GM19372 (cell line): ENCODE measurements at regions not wholly inside any gene's neighbourhood (a gene's known extent, or its start where the extent isn't known, plus 50 kb on each side); places are given as distances from the start of the nearest gene placed in this dataset.
A peak's percentile ranks its signal among the peaks of the same experiment; 100 is the strongest.
"Not testable (repeated sequence)": the region's sequence is repeated elsewhere in the genome, so short reads cannot be mapped to it uniquely, and the experiment has no call there.

ENCODE experiments used
- ATAC-seq: cut with Tn5 transposase; IDR thresholded peaks from one replicate; pipeline ENCODE4 v1.9.1; 2021; ENCODE audit warnings: mild to moderate bottlenecking, low read depth, moderate library complexity; ENCODE audit not compliant: unreplicated experiment

- no peak for ATAC-seq
Measured at GRCh38 chr20:1845163-1845523, 50.1 kb upstream of the SIRPA start.

GRCh38 chr20:1844325-1845162 lies 50.7 kb upstream of the SIRPA start:
- ATAC-seq = peak; percentile 94

DNA sequence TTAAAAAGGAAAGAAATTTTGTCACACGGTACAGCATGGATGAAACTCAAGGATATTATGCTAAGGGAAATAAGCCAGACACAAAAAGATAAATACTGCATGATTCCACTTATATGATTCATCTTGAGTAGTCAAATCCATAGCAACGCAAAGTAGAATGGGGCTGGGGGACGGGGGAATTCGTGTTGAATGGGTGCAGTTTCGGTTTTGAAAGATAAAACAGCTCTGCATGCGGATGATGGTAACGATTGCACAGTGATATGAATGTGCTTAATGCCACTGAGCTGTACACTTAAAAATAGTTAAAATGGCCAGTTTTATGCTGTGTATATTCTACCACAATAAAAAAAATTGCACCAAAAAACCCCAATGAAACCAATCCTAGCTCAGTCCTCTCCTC lies 52.9 kb upstream of the SIRPA start:
- ATAC-seq = no peak

- ATAC-seq = no peak
Measured at GRCh38 chr20:1841554-1842140, 53.6 kb upstream of the SIRPA start.

GRCh38 chr20:1840817-1841553 lies 54.2 kb upstream of the SIRPA start:
- no peak for ATAC-seq

DNA sequence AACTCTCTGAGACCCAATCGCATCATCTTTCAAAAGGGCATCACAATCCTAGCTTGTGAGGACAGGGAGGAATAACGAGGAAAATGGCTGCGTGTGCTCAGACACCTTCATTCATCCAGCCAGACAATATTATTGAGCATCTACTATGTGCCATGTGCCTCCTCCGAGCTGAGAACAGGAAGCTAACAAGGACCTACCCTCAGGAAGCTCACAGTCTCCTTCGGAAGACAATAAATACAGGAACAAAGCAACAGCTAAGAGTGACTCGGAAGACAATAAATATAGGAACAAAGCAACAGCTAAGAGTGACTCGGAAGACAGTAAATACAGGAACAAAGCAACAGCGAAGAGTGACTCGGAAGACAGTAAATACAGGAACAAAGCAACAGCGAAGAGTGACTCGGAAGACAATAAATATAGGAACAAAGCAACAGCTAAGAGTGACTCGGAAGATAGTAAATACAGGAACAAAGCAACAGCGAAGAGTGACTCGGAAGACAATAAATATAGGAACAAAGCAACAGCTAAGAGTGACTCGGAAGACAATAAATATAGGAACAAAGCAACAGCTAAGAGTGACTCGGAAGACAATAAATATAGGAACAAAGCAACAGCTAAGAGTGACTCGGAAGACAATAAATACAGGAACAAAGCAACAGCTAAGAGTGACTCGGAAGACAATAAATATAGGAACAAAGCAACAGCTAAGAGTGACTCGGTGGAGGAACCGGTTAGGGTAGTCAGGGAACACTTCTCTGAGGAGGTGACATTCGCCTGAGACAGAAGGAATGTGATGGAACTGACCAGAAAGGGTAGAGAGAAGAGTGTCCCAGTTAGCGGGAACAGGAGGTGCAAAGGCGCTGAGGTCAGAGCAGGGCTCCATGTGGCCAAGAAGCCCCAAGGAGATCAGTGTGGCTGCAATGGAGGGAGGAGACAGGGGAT lies 55.6 kb upstream of the SIRPA start:
- not testable (repeated sequence) for ATAC-seq

DNA sequence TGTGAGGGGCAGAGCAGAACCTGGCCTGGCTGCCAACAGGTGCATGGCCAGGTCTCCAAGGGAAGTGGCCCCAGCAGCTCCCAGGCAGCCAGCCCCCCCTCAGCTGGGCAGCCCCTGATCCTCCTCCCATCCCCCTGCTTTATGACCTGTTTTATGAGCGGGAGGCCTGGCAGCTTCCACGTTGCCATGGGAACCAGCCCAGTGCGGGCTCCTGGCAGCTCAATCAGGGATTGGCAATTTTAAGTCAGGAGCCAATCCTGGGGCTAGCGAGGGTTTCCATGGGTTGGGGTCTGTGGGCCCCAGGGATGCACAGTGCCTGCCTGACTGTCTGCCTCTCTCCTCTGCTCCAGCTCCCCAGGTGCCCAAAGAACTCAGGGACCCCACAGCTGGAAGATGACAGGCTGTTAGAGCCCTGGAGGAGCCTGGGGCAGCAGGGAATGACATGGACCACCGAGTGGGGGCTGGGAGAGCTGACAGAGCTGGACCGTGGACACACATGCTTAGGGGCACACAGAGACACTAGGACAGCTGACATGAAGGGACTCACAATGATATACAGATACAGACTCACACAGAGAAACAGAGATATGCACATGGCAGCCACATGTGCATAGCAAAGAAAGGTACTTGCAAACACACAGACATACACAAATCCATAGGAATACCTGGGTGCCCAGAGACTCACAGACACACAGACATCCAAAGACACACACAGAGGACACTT lies 56.5 kb upstream of the SIRPA start:
- ATAC-seq = no peak

DNA sequence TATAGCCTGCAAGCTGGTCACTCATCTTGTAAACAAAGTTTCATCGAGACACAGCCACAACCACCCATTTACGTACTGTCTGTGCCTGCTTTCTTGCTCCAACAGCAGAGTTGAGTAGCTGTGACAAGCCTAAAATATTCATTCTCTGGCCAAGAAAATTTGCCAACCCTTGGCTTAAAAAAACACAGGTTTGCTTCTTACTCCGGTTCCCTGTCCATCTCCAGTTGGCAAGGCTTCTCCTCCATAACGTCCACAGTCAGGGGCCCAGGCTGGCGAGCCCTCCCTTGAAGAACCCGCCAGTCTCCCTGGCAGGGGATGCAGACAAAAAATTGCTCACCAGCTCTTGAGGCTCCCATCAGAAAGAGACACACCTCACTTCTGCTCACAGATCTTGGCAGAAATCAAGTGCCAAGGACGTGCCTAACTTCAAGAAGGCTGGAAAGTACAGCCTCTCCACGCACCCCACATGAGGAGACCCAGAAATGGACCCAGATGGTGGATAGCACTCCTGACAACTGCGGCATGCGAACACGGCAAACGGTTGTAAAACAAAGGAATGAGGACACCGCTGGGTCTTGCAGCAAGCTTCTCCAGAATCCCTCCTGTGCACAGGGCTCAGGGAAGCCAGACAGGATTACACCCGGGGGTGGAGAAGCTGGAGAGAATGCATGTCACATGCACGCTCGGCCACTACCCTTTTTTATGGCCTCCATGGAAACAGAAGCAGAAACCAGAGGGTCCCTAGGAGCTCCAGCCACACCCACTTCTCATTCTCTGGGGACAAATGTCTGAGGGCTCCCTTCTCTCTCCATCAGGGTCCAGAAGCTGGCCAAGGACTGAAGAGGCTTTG lies 59.8 kb upstream of the SIRPA start:
- ATAC-seq = no peak

- no peak for ATAC-seq
Measured at GRCh38 chr20:1833728-1834726, 61.2 kb upstream of the SIRPA start.

DNA sequence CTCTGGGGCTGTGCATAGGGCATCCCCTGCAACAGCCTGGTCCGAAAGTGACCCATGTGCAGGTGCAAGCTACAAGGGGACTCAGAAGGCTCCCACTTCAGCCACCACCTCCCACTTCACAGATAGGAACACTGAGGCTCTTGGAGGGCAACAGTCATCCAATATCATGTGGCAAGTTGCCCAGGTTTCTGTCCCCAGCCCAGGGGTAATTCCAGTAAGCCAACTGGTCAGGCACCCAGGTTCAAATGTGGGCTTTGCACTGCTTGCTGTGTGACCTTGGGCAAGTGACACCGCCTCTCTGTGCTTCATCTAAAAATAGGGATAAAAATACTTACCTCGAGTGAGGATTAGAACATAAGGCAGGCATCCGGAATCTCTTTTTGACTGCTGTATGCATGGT lies 62.0 kb upstream of the SIRPA start:
- ATAC-seq = no peak

- ATAC-seq = no peak
Measured at GRCh38 chr20:1832634-1833033, 62.6 kb upstream of the SIRPA start.

DNA sequence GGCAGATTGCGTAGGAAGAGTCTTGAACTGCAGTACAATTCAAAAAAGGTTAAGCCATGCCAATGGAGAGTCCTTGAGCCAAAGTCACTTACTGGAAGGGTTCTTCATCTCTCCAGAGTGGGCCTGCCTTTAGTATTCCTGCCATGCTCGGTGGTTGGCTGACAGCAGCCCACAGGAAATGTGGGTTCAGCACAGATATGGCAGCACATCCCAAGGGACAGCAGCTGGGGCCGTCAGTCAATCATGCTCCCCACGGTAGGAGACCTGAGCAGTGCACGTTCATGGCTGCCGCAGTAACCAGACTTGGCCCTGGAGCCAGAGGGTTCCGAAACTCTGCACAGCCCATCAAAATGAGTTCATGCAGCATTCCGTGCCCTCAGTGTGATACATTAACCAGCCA lies 63.6 kb upstream of the SIRPA start:
- ATAC-seq = no peak

DNA sequence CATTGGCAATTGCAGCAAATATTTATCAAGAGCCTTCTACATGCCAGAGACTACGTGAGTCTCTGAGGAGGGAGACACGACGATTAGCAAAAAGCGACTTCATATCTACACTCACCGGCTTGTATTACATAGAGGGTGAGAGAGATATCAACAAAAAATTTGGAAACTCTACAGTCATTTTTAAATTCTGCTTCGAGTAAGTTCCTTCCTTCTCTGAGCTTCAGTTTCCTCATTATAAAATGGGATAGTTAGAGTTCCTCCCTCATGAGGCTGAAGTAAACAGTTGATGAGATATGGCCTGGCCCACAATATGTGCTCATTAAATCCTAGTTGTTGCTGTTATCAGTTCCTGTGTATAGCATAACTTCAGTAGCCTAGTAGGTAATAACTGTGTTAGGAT lies 64.1 kb upstream of the SIRPA start:
- no peak for ATAC-seq

GRCh38 chr20:1830240-1830639 lies 65.0 kb upstream of the SIRPA start:
- ATAC-seq = no peak

GRCh38 chr20:1829531-1829930 lies 65.7 kb upstream of the SIRPA start:
- no peak for ATAC-seq

DNA sequence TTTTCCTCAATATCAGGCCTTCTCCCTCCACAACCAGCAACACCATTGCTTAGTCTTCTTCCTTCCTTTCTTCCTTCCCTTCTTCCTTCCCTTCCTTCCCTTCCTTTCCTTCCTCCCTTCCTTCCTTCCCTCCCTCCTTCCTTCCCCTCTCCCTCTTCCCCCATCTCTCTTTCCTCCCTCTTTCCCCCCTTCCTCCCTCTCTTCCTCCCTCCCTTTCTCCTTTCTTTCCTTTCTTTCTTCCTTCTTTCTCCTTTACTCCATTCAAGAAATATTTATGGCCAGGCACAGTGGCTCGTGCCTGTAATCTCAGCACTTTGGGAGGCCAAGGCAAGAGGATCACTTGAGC lies 66.4 kb upstream of the SIRPA start:
- ATAC-seq = no peak

DNA sequence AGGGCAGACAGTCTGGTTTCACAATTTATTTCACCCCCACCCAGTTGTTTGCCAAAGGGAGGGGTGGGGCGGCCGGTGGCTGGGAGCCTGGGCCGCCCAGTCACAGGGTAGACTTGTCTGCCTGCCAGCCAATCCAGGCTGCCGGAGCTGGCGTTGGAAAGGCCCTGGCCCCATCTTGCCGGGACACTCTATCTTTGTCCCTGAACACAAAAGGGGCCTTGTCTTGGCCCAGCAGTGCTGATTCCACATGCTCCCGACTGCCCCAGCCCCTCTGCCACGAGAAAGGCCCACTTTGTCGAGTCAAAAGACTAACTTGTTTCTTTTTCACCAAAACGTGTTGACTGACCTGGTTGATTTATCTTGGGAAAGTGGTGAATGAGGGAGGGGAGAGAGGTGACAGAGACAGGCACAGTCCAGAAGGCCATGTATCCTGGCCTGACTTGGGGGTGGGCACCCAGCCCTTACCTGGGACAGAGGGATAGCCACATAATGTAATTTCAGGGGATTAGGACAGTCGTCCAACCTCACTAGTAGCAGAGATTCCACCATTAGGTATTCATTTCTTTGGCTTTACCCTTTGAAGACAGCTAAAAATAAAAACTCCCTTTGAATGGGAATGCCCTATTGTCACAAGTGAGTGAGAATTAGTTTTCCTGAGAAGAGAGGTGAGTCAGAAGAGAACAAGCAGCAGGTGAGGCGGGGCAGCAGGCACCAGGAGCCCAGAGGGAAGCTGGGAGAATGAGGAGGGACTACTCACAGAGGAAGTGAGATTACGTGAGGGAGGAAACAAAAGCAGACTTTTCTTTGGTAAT lies 67.0 kb upstream of the SIRPA start:
- ATAC-seq = no peak
